NCI-H510A treated with DMSO at 0.1 percent for 48 hours (cell line): ENCODE measurements at regions not wholly inside any gene's neighbourhood (a gene's known extent, or its start where the extent isn't known, plus 50 kb on each side); places are given as distances from the start of the nearest gene placed in this dataset.

Source experiments
- DNase-seq: peaks from one replicate; lab custom pipeline; 2025; lab: John Stamatoyannopoulos, UW

DNA sequence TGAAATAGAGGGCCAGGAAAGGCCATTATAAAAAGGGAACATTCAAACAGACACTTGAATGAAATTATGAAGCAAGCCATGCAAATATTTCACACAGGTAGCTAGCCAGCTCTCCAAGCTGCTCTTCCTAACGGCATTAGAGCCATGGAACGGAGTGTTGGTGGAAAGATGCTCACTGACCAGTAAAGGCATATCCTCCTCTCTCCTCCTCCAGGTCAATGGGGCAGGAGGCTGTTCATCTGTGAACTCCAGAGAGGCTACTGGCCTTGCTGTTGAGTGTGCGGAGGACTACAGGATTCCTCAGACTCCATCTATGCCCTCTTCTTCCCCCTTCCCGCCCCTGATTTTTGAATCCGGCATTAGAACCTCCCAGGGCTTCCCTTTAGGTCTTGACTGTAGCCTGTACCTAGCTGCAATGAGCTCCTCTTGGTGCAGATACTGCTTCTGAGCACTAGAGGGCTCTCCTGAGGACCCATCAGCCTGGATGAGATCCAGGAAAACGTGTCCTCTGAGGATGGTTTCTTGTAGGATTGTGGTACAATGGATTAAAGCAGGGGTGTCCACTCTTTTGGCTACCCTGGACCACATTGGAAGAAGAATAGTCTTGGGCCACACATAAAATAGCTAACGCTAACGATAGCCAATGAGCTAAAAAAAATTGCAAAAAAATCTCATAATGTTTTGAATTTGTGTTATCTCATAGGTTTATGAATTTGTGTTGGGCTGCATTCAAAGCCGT is 162.2 kb downstream of the SREK1 start:
- DNase-seq: peak; percentile 42

DNA sequence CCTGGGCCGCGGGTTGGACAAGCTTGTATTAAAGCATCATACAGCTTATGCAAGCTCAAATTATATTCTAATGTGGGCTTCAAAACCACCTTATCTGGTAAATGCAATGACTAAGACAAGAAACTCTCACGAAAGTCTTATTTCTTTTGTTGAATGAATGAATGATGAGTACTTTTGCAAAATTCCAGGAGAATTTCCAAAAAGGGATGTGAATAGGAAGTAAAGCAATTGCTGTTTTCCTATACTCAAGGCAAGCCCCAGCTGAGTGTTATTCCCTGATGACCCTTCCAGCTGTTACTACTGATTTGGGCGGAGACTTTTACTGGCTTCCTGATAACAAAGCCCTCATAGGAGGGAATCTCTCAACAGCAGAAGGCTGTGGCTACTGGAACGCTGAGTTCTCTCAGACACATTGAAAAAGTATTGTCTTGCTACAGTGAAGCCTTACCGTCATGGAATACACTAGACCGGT is 162.8 kb downstream of the SREK1 start:
- DNase-seq: no peak

DNA sequence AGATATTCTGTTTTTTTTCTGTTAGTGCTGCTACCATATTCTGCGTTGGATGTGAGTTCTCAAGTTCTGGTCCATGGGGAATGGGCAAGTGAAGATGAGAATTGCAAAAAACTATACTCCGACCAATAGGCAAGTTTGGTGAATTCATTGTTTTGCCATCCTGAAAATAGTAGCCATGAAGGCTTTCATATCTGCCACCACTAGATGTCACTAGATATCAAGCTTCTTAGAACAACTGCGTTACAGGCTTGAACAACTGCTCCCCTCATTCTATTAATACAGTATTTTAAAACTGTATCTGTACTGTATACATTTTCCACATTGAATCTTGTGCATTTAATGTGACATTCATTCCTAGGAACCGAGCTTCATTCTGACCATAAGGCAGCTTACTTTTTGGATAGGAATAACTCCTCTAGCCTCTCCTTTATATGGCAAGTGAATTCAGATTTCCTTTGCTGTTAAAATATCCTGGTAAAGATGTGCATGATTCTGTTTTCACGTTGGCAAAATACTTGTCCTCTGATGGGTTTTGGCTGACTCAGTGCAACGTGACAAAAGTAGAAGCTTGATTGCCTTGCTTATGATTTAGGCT is 163.6 kb downstream of the SREK1 start:
- peak; percentile 55 for DNase-seq

DNA sequence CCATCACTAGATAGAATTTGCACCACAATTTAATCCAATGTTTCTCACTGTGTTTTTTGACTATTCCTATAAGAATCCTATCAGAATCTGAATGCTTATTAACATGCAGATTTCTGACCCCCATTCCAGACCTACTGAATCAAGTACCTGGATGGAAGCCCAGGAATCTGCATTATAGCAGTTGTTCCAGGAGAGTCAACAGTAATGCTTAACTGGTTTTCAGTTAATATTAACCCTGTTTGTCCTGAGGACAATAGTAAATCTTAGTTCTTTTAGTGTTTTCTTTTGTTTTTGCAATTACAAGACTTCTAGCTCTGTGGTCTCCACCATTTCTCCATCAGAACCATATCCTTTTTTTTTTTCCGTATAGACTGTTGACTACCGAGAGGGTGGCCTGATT is 168.2 kb downstream of the SREK1 start:
- DNase-seq: no peak

DNA sequence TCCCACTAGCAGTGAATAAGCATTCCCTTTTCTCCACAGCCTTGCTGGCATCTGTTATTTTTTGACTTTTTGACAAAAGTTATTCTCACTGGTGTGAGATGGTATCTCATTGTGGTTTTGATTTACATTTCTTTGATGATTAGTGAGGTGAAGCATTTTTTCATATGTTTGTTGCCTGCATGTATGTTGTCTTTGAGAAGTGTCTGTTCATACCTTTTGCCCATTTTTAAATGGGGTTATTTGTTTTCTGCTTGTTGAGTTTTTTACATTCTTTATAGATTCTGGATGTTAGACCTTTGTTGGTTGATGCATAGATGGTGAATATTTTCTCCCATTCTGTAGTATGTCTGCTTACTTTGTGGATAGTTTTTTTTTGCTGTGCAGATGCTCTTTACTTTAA is 171.7 kb downstream of the SREK1 start:
- no peak for DNase-seq

DNA sequence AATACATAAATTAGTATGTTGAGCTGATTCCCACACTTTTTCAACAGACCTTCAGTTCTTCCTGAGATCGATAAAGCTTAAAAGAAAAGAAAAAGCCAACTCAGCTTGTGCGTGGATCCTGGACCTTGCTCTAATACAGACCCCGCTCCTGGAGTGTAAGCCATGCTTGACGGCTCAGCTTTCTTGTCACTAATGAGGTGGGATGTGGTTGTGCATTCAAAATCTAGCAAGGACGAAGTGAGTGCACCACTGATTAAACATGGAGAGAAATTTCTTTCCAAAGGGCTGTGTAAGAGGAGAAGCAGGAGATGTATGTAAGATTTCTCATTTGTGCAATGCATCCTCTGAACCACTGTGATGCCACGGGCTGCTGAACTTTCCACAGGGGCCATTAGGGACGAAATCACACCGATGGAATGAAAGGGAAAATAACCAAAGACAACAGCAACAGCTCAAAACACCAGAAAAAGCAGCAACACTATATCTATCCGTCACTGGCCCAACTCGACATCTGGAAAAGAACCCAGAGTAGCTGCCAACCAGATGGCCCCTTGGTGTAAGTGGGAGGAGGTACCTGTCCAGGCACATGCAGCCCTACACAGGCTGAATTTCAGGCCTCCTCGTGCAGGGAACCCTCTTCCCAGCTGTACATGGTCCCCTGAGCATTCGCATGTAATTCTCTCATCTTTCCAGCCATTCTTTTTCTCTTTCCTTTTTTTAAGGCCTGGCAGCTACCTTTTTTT is 178.9 kb downstream of the SREK1 start:
- no peak for DNase-seq

DNA sequence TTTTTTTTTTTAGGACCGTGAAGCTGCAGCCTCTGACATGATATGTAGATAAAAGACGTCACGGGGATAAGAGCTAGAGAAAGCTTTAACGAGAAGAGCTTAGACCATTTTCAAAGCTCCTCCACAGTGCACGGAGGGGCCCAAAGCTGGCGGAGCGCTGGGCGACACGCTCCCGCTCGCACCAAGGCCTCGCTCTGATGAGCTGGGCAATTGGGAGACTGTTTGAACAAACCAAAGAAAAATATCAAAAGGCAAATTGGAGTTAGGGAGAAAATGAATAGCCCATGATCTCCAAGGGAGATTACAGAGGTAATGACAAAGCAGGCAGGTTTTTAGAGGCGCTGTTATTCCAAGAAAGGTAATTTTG is 179.4 kb downstream of the SREK1 start:
- DNase-seq: no peak

DNA sequence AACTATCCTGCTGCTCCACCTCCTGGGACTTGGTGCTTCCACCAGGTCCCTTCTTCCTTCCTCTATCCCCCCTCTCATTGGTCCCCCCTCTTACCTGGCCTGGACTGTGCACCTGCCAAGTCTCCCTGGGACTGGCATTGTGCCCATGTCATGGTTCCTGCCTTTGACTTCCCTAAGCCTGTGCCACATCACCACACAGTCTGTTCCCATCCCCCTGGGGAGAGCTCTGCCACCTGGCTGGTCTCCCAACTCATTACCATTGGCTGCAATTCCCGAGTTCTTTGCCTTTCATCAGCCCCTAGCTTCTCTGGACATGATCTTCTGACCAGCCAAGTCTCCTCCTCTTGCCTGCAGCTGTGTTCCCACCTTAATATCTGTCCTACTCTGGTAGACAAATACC is 180.3 kb downstream of the SREK1 start:
- DNase-seq: no peak

DNA sequence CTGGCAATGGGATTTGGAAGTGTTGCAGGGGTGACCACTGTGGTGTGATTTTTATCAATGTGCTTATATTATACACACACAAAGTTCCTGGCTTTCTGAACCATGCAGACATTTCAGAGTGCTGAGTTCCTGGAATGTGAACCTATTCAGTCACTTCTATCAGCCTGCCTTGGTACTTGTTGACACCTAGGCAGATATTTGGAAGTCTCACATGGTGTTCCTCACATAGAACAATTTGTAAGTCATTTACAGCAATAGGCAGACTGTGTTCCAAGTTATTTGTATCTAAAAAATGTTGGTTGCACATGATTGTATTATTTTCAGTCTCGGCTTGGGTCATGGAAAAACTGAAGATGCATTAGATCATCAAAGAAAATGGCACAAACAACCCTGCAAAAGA is 182.2 kb downstream of the SREK1 start:
- DNase-seq: no peak

DNA sequence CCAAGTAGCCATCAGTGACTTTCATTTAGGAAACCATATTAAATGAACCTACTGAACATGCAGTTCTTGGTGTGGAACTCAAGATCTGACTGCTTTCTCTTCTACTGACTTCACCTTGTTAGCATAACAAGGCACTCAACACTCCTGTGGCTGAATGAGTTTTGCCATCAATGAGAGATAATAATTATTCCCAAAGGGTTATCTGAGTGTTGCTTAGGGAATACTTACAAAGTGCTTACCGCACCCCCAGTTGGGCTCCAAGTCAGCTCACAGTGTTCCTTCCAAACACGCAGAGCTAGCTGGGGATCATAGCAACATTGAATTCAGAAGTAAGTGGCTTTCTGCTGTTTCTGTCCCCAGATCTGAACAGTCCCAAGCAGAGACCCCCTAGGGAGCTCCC is 182.9 kb downstream of the SREK1 start:
- DNase-seq: no peak

DNA sequence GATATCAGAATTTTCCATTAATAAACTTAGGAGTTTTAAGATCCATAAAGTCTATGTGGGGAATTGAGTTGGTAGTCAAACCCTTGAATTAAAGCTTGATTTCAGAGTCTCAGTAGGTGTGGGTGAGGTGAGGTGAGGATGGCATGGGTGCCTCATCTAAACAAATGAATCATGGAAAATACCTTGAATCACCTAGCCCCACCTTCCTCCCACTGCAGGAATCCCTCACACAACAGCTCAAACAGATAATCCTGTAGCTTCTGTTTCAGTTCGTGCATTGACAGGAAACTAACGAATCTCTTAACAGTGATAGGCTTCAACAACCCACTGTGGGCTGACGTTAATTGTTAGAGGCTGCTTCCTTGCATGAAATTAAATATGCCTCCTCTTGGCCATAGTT is 185.0 kb downstream of the SREK1 start:
- no peak for DNase-seq

DNA sequence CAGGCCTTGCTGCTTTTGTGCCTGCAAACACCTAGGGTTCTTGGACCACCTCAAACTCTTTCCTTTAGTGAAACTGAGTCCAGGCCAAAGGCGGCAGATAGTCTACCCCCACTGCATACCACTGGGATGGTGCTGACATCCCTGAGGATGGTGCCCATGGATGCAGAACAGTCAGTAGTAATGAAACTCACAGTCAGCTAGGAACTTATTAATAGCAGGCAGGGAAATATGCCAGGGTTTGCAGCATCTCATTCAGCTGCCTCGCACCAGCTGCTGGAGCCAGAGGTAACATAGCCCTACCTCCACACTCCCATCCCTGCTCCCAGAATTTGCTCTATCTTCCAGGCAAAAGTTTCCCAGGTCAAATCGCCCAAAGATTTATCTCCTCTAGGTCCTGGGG is 189.1 kb downstream of the SREK1 start:
- DNase-seq: no peak

DNA sequence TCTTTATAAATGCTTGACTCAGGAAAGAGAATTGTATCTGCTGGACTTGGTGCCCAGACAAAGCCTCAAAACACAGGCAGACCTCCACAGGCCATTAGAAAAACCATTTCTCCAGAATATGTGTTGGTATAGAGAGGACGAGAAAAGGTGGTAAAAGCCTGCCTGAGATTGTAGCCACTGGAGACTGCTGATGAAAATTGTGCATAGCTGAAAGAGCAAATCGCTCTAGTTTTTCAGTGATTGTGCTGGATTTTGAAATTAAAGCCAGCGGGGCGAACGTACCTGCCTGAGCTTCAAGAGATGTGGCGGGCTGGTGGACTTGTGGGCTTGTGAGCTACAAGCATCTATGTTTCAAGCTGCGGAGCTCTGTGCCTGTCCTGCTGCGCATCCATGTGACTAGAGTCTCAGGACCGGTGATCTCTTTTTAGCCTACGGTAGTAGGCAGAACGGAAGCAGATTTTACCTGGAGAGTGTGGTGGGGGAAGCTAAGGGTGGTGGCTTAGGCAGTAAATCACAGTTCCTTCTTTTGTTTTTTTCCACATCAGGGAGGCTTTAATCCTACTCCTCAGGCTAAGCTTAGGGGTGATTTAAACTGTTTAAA is 193.6 kb downstream of the SREK1 start:
- no peak for DNase-seq

DNA sequence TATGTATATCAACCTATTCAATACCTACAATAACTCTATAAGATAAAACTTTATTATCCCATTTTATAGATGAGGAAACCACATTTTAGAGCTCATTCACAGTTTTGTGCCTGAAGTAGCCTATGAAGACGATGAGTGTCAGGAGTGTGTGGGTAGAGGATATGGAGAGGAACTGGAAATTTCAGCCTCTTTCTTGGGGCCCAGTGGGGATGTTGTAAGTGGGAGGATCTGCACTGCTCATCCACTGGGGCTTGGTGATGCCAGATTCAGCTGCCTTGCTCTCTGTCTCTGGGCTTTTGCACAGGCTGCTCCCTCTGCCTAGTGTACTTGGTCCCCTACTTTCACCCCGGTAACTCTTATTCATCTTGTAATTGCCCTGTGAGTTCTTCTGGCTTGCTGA is 194.7 kb downstream of the SREK1 start:
- no peak for DNase-seq

DNA sequence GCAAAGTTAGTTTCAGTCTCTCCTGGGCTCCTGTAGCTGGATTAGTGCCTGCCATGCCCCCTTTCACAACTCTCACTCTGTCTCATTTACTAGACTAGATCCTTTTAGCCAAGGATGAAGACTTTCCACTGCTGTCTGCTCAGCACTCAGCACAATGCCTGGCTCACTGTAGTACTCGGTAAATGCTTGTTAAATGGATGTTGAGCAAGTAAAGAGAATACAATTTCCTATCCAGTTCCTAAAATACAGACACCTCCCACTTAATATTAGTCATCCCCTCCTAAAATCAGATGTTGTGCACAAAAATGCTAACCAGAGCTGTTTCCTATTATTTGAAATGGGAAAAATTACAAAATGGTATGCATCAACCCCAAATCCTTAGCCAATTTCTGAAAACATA is 195.8 kb downstream of the SREK1 start:
- DNase-seq: no peak

DNA sequence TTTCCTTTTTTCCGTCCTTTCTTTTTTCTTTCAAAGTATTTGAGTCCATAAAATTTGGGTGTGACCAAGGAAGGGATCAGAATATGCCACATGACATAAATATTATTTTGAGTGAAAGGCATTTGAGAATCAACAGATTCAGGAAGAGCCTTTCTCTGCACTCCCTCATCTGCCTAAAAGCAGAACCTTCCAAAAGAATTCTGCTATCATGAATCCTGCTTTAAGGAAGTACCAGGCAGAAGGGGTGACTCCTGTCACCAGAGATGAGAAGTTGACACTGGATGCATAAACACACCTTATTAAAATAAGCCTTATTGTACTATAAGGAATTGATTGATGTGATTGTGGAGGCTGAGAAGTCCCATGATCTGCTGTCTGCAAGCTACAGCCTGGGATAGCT is 196.7 kb downstream of the SREK1 start:
- DNase-seq: no peak

DNA sequence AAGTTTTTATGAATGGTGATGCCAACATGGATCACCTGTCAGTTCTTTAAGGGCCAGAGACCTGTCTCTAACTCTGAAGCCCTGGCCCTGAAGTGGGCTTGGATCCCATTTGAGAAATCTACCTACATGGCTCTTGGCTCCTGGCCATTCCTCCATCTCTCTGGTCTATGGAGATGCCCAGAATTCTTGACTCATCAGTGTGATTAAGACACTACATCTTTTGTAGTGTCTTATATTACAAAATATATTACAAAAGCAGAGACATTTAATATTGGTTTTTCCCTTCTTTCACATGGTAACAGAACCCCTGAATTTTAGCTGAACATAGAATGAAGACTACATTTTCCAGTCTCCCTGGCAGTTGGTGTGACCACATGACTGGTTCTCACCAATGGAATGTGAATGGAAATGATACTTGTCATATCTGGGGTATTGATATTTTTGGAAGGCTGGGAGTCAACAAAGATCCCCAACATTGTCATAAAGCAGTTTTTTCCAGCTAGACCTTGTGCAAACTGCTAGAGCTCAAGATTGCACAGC is 198.3 kb downstream of the SREK1 start:
- DNase-seq: no peak

DNA sequence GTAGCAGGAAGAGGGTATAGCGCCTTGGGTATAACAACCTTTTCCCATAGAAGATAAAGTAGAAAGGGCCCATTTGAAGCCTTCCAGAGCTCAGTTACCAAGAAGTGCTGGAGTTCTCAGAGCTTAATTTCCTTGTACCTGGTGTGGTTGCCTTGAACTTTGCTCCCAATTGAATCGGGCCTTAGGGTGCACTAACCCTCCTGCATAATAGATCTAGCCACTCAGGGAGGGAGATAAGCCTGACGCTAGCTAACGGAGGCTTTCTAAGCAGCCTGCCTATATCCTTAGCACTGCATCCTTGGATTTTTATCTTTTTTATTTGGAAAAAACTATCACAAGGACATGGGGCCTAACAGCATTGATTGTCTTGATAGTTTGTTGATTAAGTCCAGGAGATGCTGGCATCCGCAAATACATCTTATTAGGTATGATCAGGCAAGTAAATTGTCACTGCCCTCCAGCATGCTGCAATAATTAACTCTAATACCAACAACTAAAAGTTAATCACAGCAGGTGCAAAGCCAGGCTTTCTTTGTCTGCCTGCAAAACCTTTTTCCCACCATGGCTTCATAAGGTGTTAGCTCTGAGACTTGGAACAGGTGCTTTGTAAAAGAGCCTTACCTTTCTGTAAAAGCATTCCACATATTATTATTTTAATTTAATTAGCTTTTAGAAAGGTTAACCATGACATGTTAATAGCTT is 199.4 kb downstream of the SREK1 start:
- no peak for DNase-seq

DNA sequence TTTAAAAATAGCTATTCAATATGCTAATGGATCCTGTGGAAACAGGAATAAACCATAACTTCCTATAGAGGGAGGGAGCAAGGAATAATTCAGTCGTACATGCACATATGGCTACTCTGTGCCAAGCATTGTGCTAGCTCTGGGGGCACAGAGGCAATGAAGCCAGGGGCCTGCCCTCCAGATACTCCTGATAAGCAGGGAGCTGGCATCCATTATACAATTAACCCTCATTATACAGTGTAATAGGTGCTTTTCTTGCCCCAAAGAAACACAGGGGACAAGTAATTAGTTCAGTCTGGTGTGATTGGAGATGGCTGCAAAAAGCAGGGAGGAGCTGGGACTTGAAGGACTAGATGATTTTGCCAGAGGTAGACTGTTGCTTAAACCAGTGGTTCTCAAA is 200.4 kb downstream of the SREK1 start:
- no peak for DNase-seq

DNA sequence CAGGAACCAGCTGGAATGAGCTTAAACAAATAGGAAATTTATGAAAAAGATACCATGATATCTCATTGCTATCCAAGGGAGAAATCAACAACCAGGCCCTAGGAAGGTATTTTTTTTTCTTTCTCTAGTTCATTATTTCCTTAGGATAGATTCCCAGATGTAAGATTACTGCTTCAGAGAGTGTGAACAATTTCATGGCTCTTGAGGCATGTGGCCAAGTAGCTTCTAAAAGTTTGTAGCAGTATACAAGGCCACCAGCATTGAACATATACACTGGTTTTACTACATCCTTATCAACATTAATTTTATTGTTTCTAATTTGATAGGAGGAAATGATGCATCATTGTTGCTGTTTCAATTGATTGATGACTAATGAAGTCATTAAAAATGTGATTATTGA is 201.2 kb downstream of the SREK1 start:
- DNase-seq: no peak

DNA sequence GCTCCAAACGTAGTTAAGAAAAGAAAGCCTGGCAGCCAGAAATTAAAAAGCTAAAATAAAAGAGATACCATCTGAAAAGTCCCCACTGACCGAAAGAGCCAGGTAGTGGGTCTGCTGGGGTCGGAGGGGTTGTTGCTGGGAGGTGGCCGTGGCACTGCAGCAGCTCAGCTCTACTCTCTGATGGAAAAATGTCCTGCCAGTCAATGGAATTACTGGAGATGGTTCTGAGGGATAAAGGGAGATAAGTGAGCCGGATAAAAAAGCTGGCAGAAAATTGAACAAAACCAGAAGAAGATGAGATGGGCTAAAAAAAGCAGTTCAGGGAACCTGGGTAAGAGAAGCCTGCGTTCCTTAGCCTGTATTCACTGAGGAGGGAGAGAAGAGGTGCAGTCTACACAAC is 202.8 kb downstream of the SREK1 start:
- no peak for DNase-seq
